ENCODE measurements at regions not wholly inside any gene's neighbourhood (a gene's known extent, or its start where the extent isn't known, plus 50 kb on each side); places are given as distances from the start of the nearest gene placed in this dataset.

- Histone ChIP-seq H3K9me3 (ENCODE audit: control insufficient read depth, insufficient read depth, low read length) (no peaks in the 10 kb centered on the region), H3K27me3 (ENCODE audit: control insufficient read depth, insufficient read depth, low read length) (no peaks in the 10 kb centered on the region), H3K4me1 (ENCODE audit: control insufficient read depth, insufficient read depth, low read length) (no peaks in the 10 kb centered on the region), H3K4me3 (ENCODE audit: low read depth, low read length) (no peak overlapping the region), H3K27ac (ENCODE audit: low read depth, low read length) (no peak overlapping the region), H3K36me3 (ENCODE audit: control insufficient read depth, insufficient read depth, low read length) (no peaks in the 10 kb centered on the region)
- DNase-seq (ENCODE audit: low read depth in 4 of 6, low spot score in 6 of 6): peak in 2 of 6 donors; percentile 1 to 6
Measured at GRCh38 chrX:44432641-44433040, 89.2 kb upstream of the EFHC2 start.

- Histone ChIP-seq H3K4me1 (ENCODE audit: control insufficient read depth, insufficient read depth, low read length) (no peaks in the 10 kb centered on the region), H3K27ac (ENCODE audit: low read depth, low read length) (no peak overlapping the region), H3K9me3 (ENCODE audit: control insufficient read depth, insufficient read depth, low read length) (no peaks in the 10 kb centered on the region), H3K27me3 (ENCODE audit: control insufficient read depth, insufficient read depth, low read length) (no peaks in the 10 kb centered on the region), H3K4me3 (ENCODE audit: low read depth, low read length) (no peak overlapping the region), H3K36me3 (ENCODE audit: control insufficient read depth, insufficient read depth, low read length) (no peaks in the 10 kb centered on the region)
- no peak for DNase-seq (ENCODE audit: low read depth in 4 of 6, low spot score in 6 of 6)
Measured at GRCh38 chrX:44431194-44431593, 87.7 kb upstream of the EFHC2 start.

GRCh38 chrX:44428989-44429627, 85.6 kb upstream of the EFHC2 start:
- H3K9me3 ChIP-seq (ENCODE audit: control insufficient read depth, insufficient read depth, low read length): no peaks in the 10 kb centered on the region
- no peaks in the 10 kb centered on the region for H3K4me1 ChIP-seq (ENCODE audit: control insufficient read depth, insufficient read depth, low read length)
- H3K36me3 ChIP-seq (ENCODE audit: control insufficient read depth, insufficient read depth, low read length): no peaks in the 10 kb centered on the region
- no peaks in the 10 kb centered on the region for H3K27me3 ChIP-seq (ENCODE audit: control insufficient read depth, insufficient read depth, low read length)
- no peak overlapping the region for H3K4me3 ChIP-seq (ENCODE audit: low read depth, low read length)
- WGBS (ENCODE audit: insufficient coverage): 84% methylated on average over 4 of the region's 4 CpGs
- DNase-seq (ENCODE audit: low read depth in 4 of 6, low spot score in 6 of 6): no peak
- no peak overlapping the region for H3K27ac ChIP-seq (ENCODE audit: low read depth, low read length)

- H3K36me3 ChIP-seq (ENCODE audit: control insufficient read depth, insufficient read depth, low read length): no peaks in the 10 kb centered on the region
- H3K9me3 ChIP-seq (ENCODE audit: control insufficient read depth, insufficient read depth, low read length): no peaks in the 10 kb centered on the region
- WGBS (ENCODE audit: insufficient coverage): no CpG with 5 or more reads among the region's 1 CpG
Measured at GRCh38 chrX:44422631-44423030, 79.2 kb upstream of the EFHC2 start.

DNA sequence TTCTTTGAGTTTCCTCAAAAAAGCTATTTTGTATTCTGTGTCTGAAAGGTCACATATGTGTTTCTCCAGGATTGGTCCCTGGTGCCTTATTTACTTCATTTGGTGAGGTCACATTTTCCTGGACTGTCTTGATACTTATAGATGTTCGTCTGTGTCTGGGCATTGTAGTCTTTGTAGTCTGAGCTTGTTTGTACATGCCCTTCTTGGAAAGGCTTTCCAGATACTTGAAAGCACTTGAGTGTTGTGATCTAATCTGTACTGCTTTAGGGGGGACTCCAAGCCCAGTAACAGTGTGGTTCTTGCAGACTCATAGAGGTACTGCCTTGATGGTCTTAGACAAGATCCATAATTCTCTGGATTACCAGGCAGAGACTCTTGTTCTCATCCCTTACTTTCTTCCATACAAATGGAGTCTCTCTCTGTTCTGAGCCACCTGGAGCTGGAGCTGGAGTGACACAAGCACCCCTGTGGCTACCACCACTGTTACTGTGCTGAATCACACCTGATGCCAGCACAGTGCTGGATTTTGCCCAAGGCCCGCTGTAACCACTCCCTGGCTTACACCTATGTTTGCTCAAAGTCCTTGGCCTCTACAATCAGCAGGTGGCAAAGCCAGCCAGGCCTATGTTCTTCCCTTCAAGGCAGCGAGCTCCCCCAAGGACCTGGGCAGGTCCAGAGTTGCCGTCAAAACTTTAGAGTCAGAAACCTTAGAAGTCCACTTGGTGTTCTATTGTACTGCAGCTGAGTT, 72.3 kb upstream of the EFHC2 start:
- Histone ChIP-seq H3K36me3 (ENCODE audit: control insufficient read depth, insufficient read depth, low read length) (no peaks in the 10 kb centered on the region), H3K27ac (ENCODE audit: low read depth, low read length) (no peak overlapping the region), H3K9me3 (ENCODE audit: control insufficient read depth, insufficient read depth, low read length) (no peaks in the 10 kb centered on the region), H3K4me3 (ENCODE audit: low read depth, low read length) (no peak overlapping the region), H3K4me1 (ENCODE audit: control insufficient read depth, insufficient read depth, low read length) (no peaks in the 10 kb centered on the region), H3K27me3 (ENCODE audit: control insufficient read depth, insufficient read depth, low read length) (peaks cover 4% of the 10 kb centered on the region)
- 78% methylated on average over 4 of the region's 4 CpGs for WGBS (ENCODE audit: insufficient coverage)
- DNase-seq (ENCODE audit: low read depth in 4 of 6, low spot score in 6 of 6): no peak

More at GRCh38 chrX:44422631-44423030, 79.2 kb upstream of the EFHC2 start:
- Histone ChIP-seq H3K27me3 (ENCODE audit: control insufficient read depth, insufficient read depth, low read length) (no peaks in the 10 kb centered on the region), H3K4me3 (ENCODE audit: low read depth, low read length) (no peak overlapping the region), H3K4me1 (ENCODE audit: control insufficient read depth, insufficient read depth, low read length) (no peaks in the 10 kb centered on the region), H3K27ac (ENCODE audit: low read depth, low read length) (no peak overlapping the region)
- no peak for DNase-seq (ENCODE audit: low read depth in 4 of 6, low spot score in 6 of 6)

- no CpG with 5 or more reads among the region's 4 CpGs for WGBS (ENCODE audit: insufficient coverage)
- H3K36me3 ChIP-seq (ENCODE audit: control insufficient read depth, insufficient read depth, low read length): no peaks in the 10 kb centered on the region
- peaks cover 3% of the 10 kb centered on the region for H3K9me3 ChIP-seq (ENCODE audit: control insufficient read depth, insufficient read depth, low read length)
- no peaks in the 10 kb centered on the region for H3K27me3 ChIP-seq (ENCODE audit: control insufficient read depth, insufficient read depth, low read length)
- H3K4me1 ChIP-seq (ENCODE audit: control insufficient read depth, insufficient read depth, low read length): no peaks in the 10 kb centered on the region
- H3K27ac ChIP-seq (ENCODE audit: low read depth, low read length): no peak overlapping the region
- DNase-seq (ENCODE audit: low read depth in 4 of 6, low spot score in 6 of 6): no peak
- H3K4me3 ChIP-seq (ENCODE audit: low read depth, low read length): no peak overlapping the region
Measured at GRCh38 chrX:44401151-44401550, 57.7 kb upstream of the EFHC2 start.

DNA sequence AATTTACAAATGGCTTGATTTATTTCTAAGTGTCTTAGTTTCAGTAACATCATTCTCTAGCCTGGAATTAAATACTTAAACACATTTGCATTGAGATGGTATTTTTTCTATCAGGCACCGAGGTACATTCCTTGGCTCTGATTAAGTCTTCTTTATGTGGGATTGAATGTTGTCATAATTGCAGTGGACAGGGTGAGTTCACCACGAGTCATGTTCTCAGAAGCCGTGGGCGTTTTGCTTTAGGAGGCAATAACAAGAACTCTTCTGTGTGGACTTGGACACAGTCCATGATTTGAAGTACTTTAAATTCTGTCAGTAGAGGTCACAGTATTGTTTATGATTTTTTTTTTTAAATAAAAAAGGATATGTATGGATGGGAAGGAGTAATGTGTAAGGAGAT, 57.1 kb upstream of the EFHC2 start:
- DNase-seq (ENCODE audit: low read depth in 4 of 6, low spot score in 6 of 6): peak in 1 of 6 donors; percentile 31
- Histone ChIP-seq H3K36me3 (ENCODE audit: control insufficient read depth, insufficient read depth, low read length) (no peaks in the 10 kb centered on the region), H3K27me3 (ENCODE audit: control insufficient read depth, insufficient read depth, low read length) (no peaks in the 10 kb centered on the region), H3K4me3 (ENCODE audit: low read depth, low read length) (no peak overlapping the region), H3K27ac (ENCODE audit: low read depth, low read length) (no peak overlapping the region), H3K9me3 (ENCODE audit: control insufficient read depth, insufficient read depth, low read length) (peaks cover 3% of the 10 kb centered on the region), H3K4me1 (ENCODE audit: control insufficient read depth, insufficient read depth, low read length) (no peaks in the 10 kb centered on the region)
- 43% methylated on average over 4 of the region's 4 CpGs for WGBS (ENCODE audit: insufficient coverage)

GRCh38 chrX:44400161-44400560, 56.7 kb upstream of the EFHC2 start:
- peak in 1 of 6 donors; percentile 11 for DNase-seq (ENCODE audit: low read depth in 4 of 6, low spot score in 6 of 6)
- Histone ChIP-seq H3K36me3 (ENCODE audit: control insufficient read depth, insufficient read depth, low read length) (no peaks in the 10 kb centered on the region), H3K9me3 (ENCODE audit: control insufficient read depth, insufficient read depth, low read length) (peaks cover 3% of the 10 kb centered on the region), H3K4me1 (ENCODE audit: control insufficient read depth, insufficient read depth, low read length) (no peaks in the 10 kb centered on the region), H3K27ac (ENCODE audit: low read depth, low read length) (no peak overlapping the region), H3K27me3 (ENCODE audit: control insufficient read depth, insufficient read depth, low read length) (no peaks in the 10 kb centered on the region), H3K4me3 (ENCODE audit: low read depth, low read length) (no peak overlapping the region)
- 100% methylated on average over 1 of the region's 4 CpGs for WGBS (ENCODE audit: insufficient coverage)
